ENCODE measurements at regions not wholly inside any gene's neighbourhood (a gene's known extent, or its start where the extent isn't known, plus 50 kb on each side); places are given as distances from the start of the nearest gene placed in this dataset.

GRCh38 chr12:25058012-25058411, 109.1 kb upstream of the BCAT1 start:
- H3K4me3 ChIP-seq (ENCODE audit: low read depth, low read length), result no peak overlapping the region
- no peaks in the 10 kb centered on the region for H3K27me3 ChIP-seq (ENCODE audit: control insufficient read depth, insufficient read depth, low read length)
- no peak for TF ChIP-seq CTCF (IDR thresholded peaks at IDR 0.05; ENCODE audit: insufficient read depth, low read length, severe bottlenecking)
- FAIRE-seq, result no peak
- DNase-seq (ENCODE audit: low read depth), result no peak
- no peaks in the 10 kb centered on the region for H3K36me3 ChIP-seq (ENCODE audit: control insufficient read depth, insufficient read depth, low read length)

- DNase-seq (ENCODE audit: low read depth) (peak; percentile 74), FAIRE-seq (no peak)
- no peak overlapping the region for H3K4me3 ChIP-seq (ENCODE audit: low read depth, low read length)
- H3K36me3 ChIP-seq (ENCODE audit: control insufficient read depth, insufficient read depth, low read length), result no peaks in the 10 kb centered on the region
- TF ChIP-seq CTCF (IDR thresholded peaks at IDR 0.05; ENCODE audit: insufficient read depth, low read length, severe bottlenecking), result no peak
- H3K27me3 ChIP-seq (ENCODE audit: control insufficient read depth, insufficient read depth, low read length), result no peaks in the 10 kb centered on the region
Measured at GRCh38 chr12:25056486-25057130, 107.7 kb upstream of the BCAT1 start.

GRCh38 chr12:25056011-25056410, 107.1 kb upstream of the BCAT1 start:
- Histone ChIP-seq H3K27me3 (ENCODE audit: control insufficient read depth, insufficient read depth, low read length) (no peaks in the 10 kb centered on the region), H3K36me3 (ENCODE audit: control insufficient read depth, insufficient read depth, low read length) (no peaks in the 10 kb centered on the region), H3K4me3 (ENCODE audit: low read depth, low read length) (no peak overlapping the region)
- DNase-seq (ENCODE audit: low read depth), result peak; percentile 82
- TF ChIP-seq CTCF (IDR thresholded peaks at IDR 0.05; ENCODE audit: insufficient read depth, low read length, severe bottlenecking), result no peak
- no peak for FAIRE-seq

GRCh38 chr12:25054783-25055144, 105.9 kb upstream of the BCAT1 start:
- DNase-seq (ENCODE audit: low read depth), result peak; percentile 90

GRCh38 chr12:25054076-25054782, 105.3 kb upstream of the BCAT1 start:
- no peak for TF ChIP-seq CTCF (IDR thresholded peaks at IDR 0.05; ENCODE audit: insufficient read depth, low read length, severe bottlenecking)
- peak overlapping the region; percentile 25 for H3K4me3 ChIP-seq (ENCODE audit: low read depth, low read length)
- no peaks in the 10 kb centered on the region for H3K36me3 ChIP-seq (ENCODE audit: control insufficient read depth, insufficient read depth, low read length)
- H3K27me3 ChIP-seq (ENCODE audit: control insufficient read depth, insufficient read depth, low read length), result no peaks in the 10 kb centered on the region
- FAIRE-seq (no peak), DNase-seq (ENCODE audit: low read depth) (peak; percentile 93)

More at GRCh38 chr12:25054783-25055144, 105.9 kb upstream of the BCAT1 start:
- no peaks in the 10 kb centered on the region for H3K36me3 ChIP-seq (ENCODE audit: control insufficient read depth, insufficient read depth, low read length)
- TF ChIP-seq CTCF (IDR thresholded peaks at IDR 0.05; ENCODE audit: insufficient read depth, low read length, severe bottlenecking), result no peak
- no peaks in the 10 kb centered on the region for H3K27me3 ChIP-seq (ENCODE audit: control insufficient read depth, insufficient read depth, low read length)
- H3K4me3 ChIP-seq (ENCODE audit: low read depth, low read length), result peak overlapping the region; percentile 18
- FAIRE-seq, result no peak

- no peaks in the 10 kb centered on the region for H3K36me3 ChIP-seq (ENCODE audit: control insufficient read depth, insufficient read depth, low read length)
- FAIRE-seq (no peak), DNase-seq (ENCODE audit: low read depth) (no peak)
- no peaks in the 10 kb centered on the region for H3K27me3 ChIP-seq (ENCODE audit: control insufficient read depth, insufficient read depth, low read length)
- H3K4me3 ChIP-seq (ENCODE audit: low read depth, low read length), result peak overlapping the region; percentile 44
- no peak for TF ChIP-seq CTCF (IDR thresholded peaks at IDR 0.05; ENCODE audit: insufficient read depth, low read length, severe bottlenecking)
Measured at GRCh38 chr12:25052914-25053211, 104.0 kb upstream of the BCAT1 start.

All from bronchial epithelial cell (primary cell).